Activated CD4-positive, alpha-beta T cell treated with anti-CD3 and anti-CD28 coated beads for 36 hours (primary cell): ENCODE measurements at regions not wholly inside any gene's neighbourhood (a gene's known extent, or its start where the extent isn't known, plus 50 kb on each side); places are given as distances from the start of the nearest gene placed in this dataset.

ENCODE experiments used
- ATAC-seq: fragments of 200-7000 bp; cut with Tn5 transposase; one replicate; pipeline ENCODE4 v1.10.0; 2021; ENCODE audit warnings: mild to moderate bottlenecking, moderate library complexity
- CTCF ChIA-PET: fragments of 350-600 bp; sonication (Branson Sonifier 250); formaldehyde crosslinking; loops from one replicate; lab custom pipeline; 2021; ENCODE audit warnings: antibody characterized with exemption; lab: Charles Lee
- POLR2A ChIA-PET: fragments of 350-600 bp; sonication (Branson Sonifier 250); formaldehyde crosslinking; loops from one replicate; lab custom pipeline; 2021; ENCODE audit warnings: antibody characterized with exemption, inconsistent platforms; lab: Charles Lee
- DNase-seq: peaks from one replicate; pipeline ENCODE4 v3.0.0-alpha.2; 2020
- H3K27ac Mint-ChIP-seq: one replicate; pipeline ENCODE4 v1.8.0; 2021; ENCODE audit warnings: mixed read lengths
- H3K27me3 Mint-ChIP-seq: one replicate; pipeline ENCODE4 v1.8.0; 2021; ENCODE audit warnings: mixed read lengths
- H3K36me3 Mint-ChIP-seq: one replicate; pipeline ENCODE4 v1.8.0; 2021; ENCODE audit warnings: low read depth, mixed read lengths
- H3K4me1 Mint-ChIP-seq: one replicate; pipeline ENCODE4 v1.8.0; 2021; ENCODE audit warnings: mixed read lengths
- H3K4me3 Mint-ChIP-seq: one replicate; pipeline ENCODE4 v1.8.0; 2021; ENCODE audit warnings: mild to moderate bottlenecking, moderate library complexity, mixed read lengths
- H3K9me3 Mint-ChIP-seq: one replicate; pipeline ENCODE4 v1.8.0; 2021; ENCODE audit warnings: low read depth, mixed read lengths
- intact Hi-C, 2 experiments: fragments of 100-400 bp; cut with DNase I in 1 of 2; cut with micrococcal nuclease in 1 of 2; formaldehyde crosslinking; loops; one replicate each; pipeline versions ENCODE4 v1.14.2 to v1.15.1; 2022 to 2024; cut with DNase I, micrococcal nuclease

DNA sequence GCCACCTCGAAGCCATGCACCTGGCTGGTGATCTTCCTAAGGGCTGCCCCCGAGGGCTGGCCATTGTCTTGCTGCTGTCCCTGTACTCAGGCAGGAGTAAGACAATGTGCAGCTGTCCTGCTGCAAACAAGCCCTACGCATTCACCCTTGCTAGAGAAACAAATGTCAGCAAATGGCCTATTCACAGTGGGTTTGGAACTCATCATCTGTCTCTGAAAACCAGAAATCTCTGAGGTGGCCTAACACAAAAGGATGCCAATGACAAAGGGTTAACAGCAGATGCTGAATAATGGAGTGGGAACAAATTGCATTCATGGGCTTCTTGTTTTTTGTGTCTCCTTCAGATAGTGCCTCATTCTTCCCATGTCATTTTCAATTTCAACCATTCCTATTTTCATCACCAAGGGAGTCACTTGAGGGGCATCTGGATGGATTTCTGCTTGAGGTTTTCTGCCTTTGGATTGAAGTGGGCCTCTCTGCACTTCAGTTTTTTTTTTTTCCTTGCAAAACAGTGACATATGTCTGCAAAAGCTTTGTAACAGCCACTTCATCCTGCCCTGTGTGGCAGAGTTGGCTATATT is 261.6 kb upstream of the VLDLR start:
- ChIA-PET POLR2A (no interaction called here), CTCF (interaction anchor here (0.8 to 1.1 kb wide), 2 partner anchors 11 to 215 kb away, joined by 3 read pairs; no protein-coding TSS in a partner anchor)
- intact Hi-C loops = no loop called here
- Mint-ChIP-seq H3K9me3 (no peaks in the 10 kb centered on the region), H3K4me3 (no peak overlapping the region), H3K27me3 (peaks cover 6% of the 10 kb centered on the region), H3K27ac (no peak overlapping the region), H3K4me1 (no peaks in the 10 kb centered on the region), H3K36me3 (no peaks in the 10 kb centered on the region)
- ATAC-seq (no peak), DNase-seq (no peak)

DNA sequence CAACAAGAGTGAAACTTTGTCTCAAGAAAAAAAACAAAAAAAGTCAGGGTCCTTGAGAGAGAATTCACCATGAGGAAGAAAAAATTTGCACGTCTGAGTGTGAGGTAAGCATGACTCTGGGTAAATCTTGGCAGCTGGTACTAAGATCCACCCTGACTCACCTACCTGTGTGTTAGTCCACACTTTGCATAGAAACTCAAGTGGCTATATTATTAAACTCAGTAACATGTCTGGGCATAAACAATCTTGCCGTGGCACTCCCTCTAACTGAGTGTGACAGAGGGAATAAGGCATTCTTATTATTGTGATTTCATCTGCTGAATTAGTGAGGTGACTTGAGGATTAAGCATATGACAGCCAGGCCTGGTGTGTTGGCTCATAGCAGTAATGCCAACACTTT is 259.4 kb upstream of the VLDLR start:
- CTCF ChIA-PET = no interaction called here
- POLR2A ChIA-PET = no interaction called here
- Mint-ChIP-seq H3K4me3 (no peak overlapping the region), H3K9me3 (no peaks in the 10 kb centered on the region), H3K27ac (no peak overlapping the region), H3K27me3 (peaks cover 6% of the 10 kb centered on the region), H3K4me1 (no peaks in the 10 kb centered on the region), H3K36me3 (no peaks in the 10 kb centered on the region)
- DNase-seq (no peak), ATAC-seq (no peak)
- intact Hi-C loops = no loop called here

DNA sequence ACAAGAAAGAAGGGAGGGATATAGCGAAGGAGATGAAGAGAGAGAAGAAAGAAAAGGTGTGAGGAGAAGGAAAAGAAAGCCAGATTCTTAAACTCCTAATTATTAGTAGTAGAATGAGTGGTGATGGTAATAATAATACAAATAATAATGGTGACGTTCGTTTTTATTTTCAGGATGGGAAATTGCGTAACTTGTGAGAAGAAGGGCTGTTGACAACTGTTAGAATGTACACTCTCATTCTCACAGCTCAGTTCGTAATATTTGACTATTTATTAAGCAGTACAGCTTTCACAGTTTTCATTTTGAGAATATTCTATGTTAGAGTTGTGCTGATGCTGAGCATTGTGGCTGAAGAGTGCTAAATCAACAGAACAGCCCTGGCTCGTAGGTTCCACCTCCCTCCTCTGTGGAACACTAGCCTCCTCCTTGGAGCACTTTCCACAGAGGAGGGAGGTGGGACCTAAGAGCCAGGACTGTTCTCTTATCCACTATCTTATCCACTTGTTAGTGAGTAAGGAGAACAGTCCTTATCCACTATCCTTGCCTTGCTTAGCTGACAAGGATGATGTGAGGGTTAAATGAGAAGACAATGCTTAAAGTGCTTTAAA is 258.3 kb upstream of the VLDLR start:
- DNase-seq (no peak), ATAC-seq (no peak)
- no peaks in the 10 kb centered on the region for H3K4me1 Mint-ChIP-seq
- peaks cover 5% of the 10 kb centered on the region for H3K27me3 Mint-ChIP-seq
- no peaks in the 10 kb centered on the region for H3K36me3 Mint-ChIP-seq
- no peak overlapping the region for H3K4me3 Mint-ChIP-seq
- intact Hi-C loops = no loop called here
- H3K9me3 Mint-ChIP-seq = no peaks in the 10 kb centered on the region
- ChIA-PET CTCF (no interaction called here), POLR2A (no interaction called here)
- H3K27ac Mint-ChIP-seq = no peak overlapping the region

DNA sequence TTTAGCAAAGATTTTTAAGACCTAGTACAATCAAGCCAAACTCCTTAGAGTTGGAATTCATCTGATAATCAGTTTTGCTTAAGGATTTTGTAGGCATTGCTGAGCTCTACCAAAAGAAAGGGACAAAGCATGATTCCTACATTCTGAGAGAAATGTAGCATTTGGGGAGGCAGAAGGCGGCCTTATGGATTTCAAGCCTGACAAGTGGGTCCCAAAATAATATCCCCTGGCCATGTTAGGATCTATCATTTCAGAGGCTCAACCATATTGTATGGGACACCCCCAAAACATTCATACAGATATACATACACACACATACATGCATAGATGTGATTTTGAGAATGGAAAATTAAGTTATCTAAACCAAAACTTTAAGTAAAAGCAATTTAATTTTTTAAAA is 257.8 kb upstream of the VLDLR start:
- POLR2A ChIA-PET = no interaction called here
- no peaks in the 10 kb centered on the region for H3K36me3 Mint-ChIP-seq
- no peak for ATAC-seq
- H3K4me1 Mint-ChIP-seq = no peaks in the 10 kb centered on the region
- CTCF ChIA-PET = no interaction called here
- peaks cover 8% of the 10 kb centered on the region for H3K27me3 Mint-ChIP-seq
- no peak for DNase-seq
- intact Hi-C loops = no loop called here
- H3K4me3 Mint-ChIP-seq = no peak overlapping the region
- H3K27ac Mint-ChIP-seq = no peak overlapping the region
- H3K9me3 Mint-ChIP-seq = no peaks in the 10 kb centered on the region

DNA sequence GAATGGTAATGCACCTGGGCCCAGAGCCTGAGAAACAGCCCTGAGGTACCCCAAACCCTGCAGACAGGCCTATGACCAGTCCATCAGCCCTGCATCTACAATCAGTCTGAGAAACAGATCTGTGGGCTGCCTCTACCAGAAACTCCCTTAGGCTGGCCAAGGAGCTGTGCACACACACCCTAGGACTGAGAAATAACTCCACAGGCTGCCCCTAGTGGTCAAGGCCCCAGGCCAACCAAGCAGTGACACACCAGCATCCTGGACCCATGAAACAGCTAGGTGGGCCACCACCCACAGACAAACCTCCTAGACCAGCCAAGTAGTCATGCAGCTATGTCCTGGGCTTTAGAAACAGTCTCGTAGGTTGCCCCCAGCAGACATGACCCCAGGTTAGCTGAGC is 253.6 kb upstream of the VLDLR start:
- Mint-ChIP-seq H3K4me1 (no peaks in the 10 kb centered on the region), H3K4me3 (no peak overlapping the region), H3K27me3 (peaks cover 4% of the 10 kb centered on the region), H3K27ac (no peak overlapping the region), H3K9me3 (no peaks in the 10 kb centered on the region), H3K36me3 (no peaks in the 10 kb centered on the region)
- ChIA-PET CTCF (no interaction called here), POLR2A (no interaction called here)
- ATAC-seq (no peak), DNase-seq (no peak)
- intact Hi-C loops = no loop called here

DNA sequence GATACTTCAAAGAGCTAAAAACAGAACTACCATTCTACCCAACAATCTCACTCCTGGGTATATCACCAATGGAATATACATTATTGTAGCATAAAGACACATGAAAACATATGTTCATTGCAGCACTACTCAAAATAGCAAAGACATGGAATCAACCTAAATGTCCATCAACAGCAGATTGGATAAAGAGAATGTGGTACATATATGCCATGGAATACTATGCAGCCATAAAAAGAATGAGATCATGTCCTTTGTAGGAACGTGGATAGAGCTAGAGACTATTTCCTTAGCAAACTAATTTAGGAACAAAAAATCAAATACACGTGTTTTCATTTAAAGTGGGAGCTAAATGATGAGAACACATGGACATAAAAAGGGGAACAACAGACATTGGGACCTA is 247.9 kb upstream of the VLDLR start:
- H3K9me3 Mint-ChIP-seq = peaks cover 5% of the 10 kb centered on the region
- H3K27ac Mint-ChIP-seq = no peak overlapping the region

DNA sequence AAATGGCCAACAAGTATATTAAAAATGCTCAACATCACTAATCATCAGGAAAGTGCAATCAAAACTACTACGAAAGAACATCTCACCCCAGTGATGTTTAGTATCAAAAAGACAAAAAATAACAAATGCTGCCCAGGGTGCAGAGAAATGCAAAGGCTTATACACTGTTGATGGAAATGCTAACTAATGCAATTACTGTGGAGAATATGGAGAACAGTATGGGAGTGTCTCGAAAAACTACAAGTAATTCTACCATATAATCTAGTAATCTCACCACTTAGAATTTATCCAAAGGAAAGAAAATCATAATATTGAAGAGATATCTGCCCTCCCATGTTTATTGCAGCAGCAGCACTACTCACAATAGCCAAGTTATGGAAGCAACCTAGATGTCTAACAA is 246.5 kb upstream of the VLDLR start:
- intact Hi-C loops = no loop called here
- Mint-ChIP-seq H3K36me3 (no peaks in the 10 kb centered on the region), H3K4me3 (no peak overlapping the region), H3K27ac (no peak overlapping the region), H3K27me3 (peaks cover 6% of the 10 kb centered on the region), H3K9me3 (peaks cover 5% of the 10 kb centered on the region), H3K4me1 (no peaks in the 10 kb centered on the region)
- ChIA-PET POLR2A (no interaction called here), CTCF (no interaction called here)
- DNase-seq (no peak), ATAC-seq (no peak)

More for the DNA sequence above, 247.9 kb upstream of the VLDLR start:
- Mint-ChIP-seq H3K4me3 (no peak overlapping the region), H3K36me3 (no peaks in the 10 kb centered on the region), H3K27me3 (peaks cover 3% of the 10 kb centered on the region), H3K4me1 (no peaks in the 10 kb centered on the region)
- DNase-seq (no peak), ATAC-seq (no peak)
- ChIA-PET POLR2A (no interaction called here), CTCF (no interaction called here)
- intact Hi-C loops = no loop called here

DNA sequence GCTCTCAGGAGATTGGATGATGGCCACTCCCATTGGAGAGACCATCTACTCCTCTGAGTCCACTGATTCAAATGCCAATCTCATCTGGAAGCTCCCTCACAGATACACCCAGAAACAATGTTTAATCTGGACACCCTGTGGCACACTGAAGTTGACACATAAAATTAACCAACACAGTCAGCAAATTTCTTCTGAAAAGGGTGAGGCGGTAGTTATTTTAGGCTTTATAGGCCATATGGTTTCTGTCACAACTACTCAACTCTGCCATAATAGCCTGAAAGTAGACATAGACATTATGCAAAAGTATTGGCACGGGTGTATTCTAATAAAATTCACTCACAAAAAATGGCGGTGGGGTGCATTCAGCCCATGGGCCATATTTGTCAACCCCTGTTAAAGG is 244.5 kb upstream of the VLDLR start:
- no peak for DNase-seq
- H3K9me3 Mint-ChIP-seq = peaks cover 5% of the 10 kb centered on the region
- intact Hi-C loops = no loop called here
- H3K27me3 Mint-ChIP-seq = peaks cover 7% of the 10 kb centered on the region
- no peak overlapping the region for H3K4me3 Mint-ChIP-seq
- no peak overlapping the region for H3K27ac Mint-ChIP-seq
- no peaks in the 10 kb centered on the region for H3K4me1 Mint-ChIP-seq
- POLR2A ChIA-PET = no interaction called here
- no peaks in the 10 kb centered on the region for H3K36me3 Mint-ChIP-seq
- no peak for ATAC-seq
- CTCF ChIA-PET = no interaction called here

DNA sequence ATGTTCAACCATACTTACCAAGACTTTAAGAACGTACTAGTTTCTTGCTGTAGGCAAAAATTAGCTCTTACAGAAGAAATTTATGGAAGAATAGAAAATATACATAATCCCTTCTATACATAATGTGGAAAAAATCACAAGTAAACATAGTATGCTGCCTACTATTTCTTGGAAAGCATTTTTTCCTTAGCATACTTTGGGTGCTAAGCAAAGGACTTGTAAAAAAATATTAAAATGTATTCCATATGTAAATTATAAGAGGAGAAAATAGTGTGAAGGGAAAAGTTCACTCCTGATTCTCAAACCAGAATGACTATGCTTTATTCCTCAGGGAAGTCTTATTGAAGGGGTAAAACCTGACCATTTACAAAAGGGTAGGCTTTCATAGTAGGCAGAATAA is 243.8 kb upstream of the VLDLR start:
- no peak for DNase-seq
- no peaks in the 10 kb centered on the region for H3K36me3 Mint-ChIP-seq
- H3K27me3 Mint-ChIP-seq = peaks cover 8% of the 10 kb centered on the region
- H3K4me3 Mint-ChIP-seq = no peak overlapping the region
- no peaks in the 10 kb centered on the region for H3K4me1 Mint-ChIP-seq
- H3K9me3 Mint-ChIP-seq = peaks cover 5% of the 10 kb centered on the region
- POLR2A ChIA-PET = no interaction called here
- CTCF ChIA-PET = no interaction called here
- no peak for ATAC-seq
- no peak overlapping the region for H3K27ac Mint-ChIP-seq
- intact Hi-C loops = no loop called here

DNA sequence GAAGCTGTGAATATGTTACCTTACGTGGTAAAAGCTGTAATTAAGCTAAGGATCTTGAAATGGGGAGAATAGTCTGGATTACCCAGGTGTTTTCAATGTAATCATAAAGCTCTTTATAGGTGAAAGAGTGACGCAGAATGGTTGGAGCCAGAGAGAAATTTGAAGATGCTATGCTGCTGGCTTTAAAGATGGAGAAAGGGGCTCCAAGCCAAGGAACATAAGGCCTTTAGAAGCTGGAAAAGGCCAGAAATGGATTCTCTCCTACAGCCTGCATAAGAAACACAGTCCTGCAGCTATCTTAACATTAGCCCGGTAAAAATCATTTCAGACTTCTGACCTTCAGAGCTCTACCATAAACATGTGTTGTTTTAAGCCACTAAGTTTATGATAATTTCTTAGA is 243.3 kb upstream of the VLDLR start:
- peaks cover 10% of the 10 kb centered on the region for H3K27me3 Mint-ChIP-seq
- no peak overlapping the region for H3K4me3 Mint-ChIP-seq
- no peak overlapping the region for H3K27ac Mint-ChIP-seq
- H3K4me1 Mint-ChIP-seq = no peaks in the 10 kb centered on the region
- ATAC-seq (no peak), DNase-seq (no peak)
- POLR2A ChIA-PET = no interaction called here
- H3K9me3 Mint-ChIP-seq = peaks cover 5% of the 10 kb centered on the region
- intact Hi-C loops = no loop called here
- H3K36me3 Mint-ChIP-seq = no peaks in the 10 kb centered on the region
- CTCF ChIA-PET = no interaction called here

DNA sequence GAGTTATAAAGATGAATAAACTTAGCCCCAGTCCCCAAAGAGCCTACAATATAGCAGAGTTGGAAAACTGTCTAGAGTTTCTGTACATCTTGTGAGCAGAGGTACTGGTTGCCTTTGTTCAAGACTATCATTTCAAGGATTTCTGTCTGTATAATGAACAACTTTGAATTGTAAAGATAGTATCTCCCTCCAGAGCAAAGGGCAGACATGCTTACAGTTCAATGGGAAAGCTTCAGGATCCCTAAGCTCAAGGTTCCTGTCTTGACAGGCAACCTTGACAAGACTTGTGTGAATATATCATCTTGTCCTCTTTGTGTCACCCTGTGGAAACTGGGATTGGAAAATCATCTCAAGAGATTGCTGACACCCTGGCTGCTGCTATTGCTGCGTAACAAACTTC is 242.8 kb upstream of the VLDLR start:
- no peak for ATAC-seq

DNA sequence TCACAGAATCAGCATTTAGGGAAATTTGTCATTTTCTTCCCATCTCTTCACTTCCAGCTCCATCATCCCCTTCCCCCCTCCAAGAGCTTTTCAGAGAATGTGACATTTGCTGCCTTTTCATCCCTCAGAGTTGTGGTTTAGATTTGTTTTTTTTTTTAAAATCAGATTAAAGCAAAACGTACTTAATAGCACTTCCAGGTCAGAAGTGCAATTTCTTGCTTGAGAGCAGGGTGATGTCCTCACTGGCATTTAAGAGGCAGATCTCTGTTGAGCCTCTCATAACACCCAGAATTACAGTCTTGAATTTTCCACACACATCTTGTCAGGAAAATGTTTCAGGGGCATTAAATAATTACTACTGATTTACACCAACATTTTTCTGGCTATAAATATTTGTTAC is 236.8 kb upstream of the VLDLR start:
- H3K27me3 Mint-ChIP-seq = peaks cover 14% of the 10 kb centered on the region
- ChIA-PET POLR2A (interaction anchor here (0.7 kb wide), 1 partner anchor 889 kb away, joined by 5 read pairs; no protein-coding TSS in a partner anchor), CTCF (no interaction called here)
- intact Hi-C loops = no loop called here
- DNase-seq (no peak), ATAC-seq (no peak)
- no peak overlapping the region for H3K4me3 Mint-ChIP-seq
- no peaks in the 10 kb centered on the region for H3K4me1 Mint-ChIP-seq
- no peak overlapping the region for H3K27ac Mint-ChIP-seq
- no peaks in the 10 kb centered on the region for H3K36me3 Mint-ChIP-seq
- peaks cover 4% of the 10 kb centered on the region for H3K9me3 Mint-ChIP-seq

More for the DNA sequence above, 242.8 kb upstream of the VLDLR start:
- POLR2A ChIA-PET = no interaction called here
- peaks cover under 1% of the 10 kb centered on the region for H3K9me3 Mint-ChIP-seq
- no peak overlapping the region for H3K4me3 Mint-ChIP-seq
- DNase-seq = no peak
- H3K27ac Mint-ChIP-seq = no peak overlapping the region
- intact Hi-C loops = no loop called here
- no peaks in the 10 kb centered on the region for H3K36me3 Mint-ChIP-seq
- CTCF ChIA-PET = no interaction called here
- H3K27me3 Mint-ChIP-seq = peaks cover 9% of the 10 kb centered on the region
- H3K4me1 Mint-ChIP-seq = no peaks in the 10 kb centered on the region
